ENCODE measurements at regions not wholly inside any gene's neighbourhood (a gene's known extent, or its start where the extent isn't known, plus 50 kb on each side); places are given as distances from the start of the nearest gene placed in this dataset.

DNA sequence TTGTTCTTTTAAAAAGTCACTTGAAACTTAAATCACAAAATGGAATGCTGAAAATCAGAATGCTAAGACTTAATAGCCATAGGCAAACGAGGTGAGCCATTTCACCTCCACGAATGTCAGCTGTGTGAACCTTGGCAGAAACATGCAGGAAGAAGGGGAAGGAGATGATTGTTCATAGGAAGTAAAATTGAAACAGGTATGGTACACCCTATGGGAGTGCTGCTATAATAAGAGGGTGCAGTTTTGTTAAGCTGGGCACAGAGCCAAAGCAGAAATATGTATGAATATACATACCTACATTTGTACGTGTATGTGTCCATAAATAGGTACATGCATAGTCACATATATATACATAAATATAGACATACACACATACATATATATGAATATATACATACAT, 51.0 kb upstream of the SPINK5 start:
- DNase-seq = no peak

- DNase-seq = no peak
Measured at GRCh38 chr5:148011398-148012137, 52.2 kb upstream of the SPINK5 start.

GRCh38 chr5:148005788-148006520, 57.8 kb upstream of the SPINK5 start:
- no peak for DNase-seq

- DNase-seq = no peak
Measured at GRCh38 chr5:148003226-148003625, 60.6 kb upstream of the SPINK5 start.

DNA sequence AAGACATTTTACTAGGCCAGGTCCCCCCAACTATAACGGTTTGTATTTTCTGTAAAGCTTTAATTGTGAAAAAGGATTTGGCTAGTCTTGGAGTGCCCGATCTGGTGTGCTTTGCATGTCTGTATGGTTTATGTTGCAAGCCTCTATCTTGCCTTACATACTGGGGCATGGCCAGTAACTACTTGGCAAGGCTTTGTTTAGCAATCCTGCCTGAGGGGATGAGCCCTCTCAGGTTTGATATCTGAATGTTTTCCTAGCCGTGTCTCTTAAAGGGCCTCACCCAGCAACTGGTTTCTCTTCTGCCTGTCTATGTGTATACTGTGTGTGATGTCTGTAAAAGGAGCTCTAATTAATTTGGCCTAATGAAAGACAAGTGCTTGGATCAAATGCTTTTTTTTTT, 61.3 kb upstream of the SPINK5 start:
- no peak for DNase-seq

GRCh38 chr5:148000036-148000435, 63.7 kb upstream of the SPINK5 start:
- no peak for DNase-seq

DNA sequence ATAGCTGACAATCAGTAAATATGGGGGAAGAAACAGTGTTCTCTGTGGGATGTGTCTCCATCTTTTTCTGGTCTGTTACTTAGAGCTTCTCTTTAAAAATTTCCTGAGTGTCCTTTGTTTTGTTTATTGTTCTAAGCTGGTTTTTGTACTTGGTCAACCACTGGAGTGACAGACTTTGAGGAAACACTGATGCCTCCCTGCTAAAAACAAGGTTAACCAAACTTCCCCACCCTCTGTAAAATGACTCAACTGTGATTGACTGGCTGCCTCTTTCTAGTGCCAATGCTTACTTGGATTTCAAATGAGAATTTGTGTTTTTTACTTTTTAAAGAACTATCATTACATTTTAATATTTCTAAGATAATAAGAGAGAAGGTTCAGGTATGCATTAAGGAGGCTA, 65.1 kb upstream of the SPINK5 start:
- DNase-seq = no peak

- DNase-seq = no peak
Measured at GRCh38 chr5:147997486-147997885, 66.3 kb upstream of the SPINK5 start.

- DNase-seq = no peak
Measured at GRCh38 chr5:147996379-147996778, 67.4 kb upstream of the SPINK5 start.

- DNase-seq = no peak
Measured at GRCh38 chr5:147995846-147996245, 67.9 kb upstream of the SPINK5 start.

DNA sequence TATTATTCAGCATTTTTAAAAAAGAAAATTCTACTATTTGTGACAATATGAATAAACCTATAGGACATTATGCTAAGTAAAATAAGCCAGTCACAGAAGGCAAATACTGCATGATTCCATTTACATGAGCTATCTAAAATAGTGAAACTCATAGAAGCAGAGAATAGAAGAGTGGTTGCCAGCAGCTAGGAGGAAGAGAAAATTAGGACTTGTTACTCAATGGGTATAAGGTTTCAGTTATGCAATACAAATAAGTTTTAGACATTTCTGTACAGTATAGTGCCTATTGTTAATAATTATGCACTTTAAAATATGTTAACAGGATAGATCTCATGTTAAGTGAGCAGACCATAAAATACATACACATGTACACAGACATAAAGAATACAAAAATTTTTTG, 73.8 kb upstream of the SPINK5 start:
- no peak for DNase-seq

DNA sequence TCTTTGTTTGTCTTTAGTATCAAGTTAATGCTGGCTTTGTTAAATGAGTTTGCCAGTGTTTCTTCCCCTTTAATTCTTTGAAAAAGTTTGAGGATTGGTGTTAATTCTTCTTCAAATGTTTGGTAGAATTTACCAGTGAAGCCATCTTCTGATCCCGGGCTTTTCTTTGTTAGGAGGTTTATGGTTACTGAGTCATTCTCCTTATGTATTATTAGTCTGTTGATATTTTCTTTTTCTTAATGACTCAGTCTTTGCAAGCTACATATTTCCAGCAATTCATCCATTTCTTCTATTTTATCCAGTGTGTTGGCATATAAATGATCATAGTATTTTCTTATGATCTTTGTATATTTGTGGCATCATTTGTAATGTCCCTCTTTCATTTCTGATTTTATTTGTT, 74.5 kb upstream of the SPINK5 start:
- no peak for DNase-seq

DNA sequence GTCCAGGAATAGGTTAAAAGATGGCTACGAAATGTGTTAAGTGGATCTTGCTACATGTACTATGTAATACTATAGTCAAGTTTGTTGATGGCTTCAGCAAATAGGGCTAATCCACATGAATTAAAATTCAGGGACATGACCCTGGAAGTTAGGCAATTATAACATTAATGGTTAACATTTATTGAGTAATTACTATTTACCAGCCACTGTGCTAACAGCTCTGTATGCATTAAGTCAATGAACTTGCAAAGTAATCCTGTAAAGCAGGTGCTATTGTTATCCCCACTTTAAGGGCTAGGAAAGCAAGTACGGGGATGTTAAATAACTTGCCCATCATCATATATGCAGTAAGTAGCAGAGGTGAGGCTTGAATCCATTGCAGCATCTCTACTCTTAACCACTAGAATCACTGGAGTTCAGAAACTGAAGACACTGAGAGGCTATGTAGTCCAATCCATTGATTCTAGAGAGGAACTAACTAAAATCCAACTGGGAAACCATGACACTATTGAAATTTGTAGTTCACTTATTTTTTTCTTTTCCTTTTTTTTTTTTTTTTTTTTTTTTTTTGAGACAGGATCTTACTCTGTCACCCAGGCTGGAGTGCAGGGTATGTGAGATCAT, 77.5 kb upstream of the SPINK5 start:
- DNase-seq = no peak

GRCh38 chr5:147985608-147986007, 78.2 kb upstream of the SPINK5 start:
- no peak for DNase-seq

- DNase-seq = no peak
Measured at GRCh38 chr5:147983742-147984141, 77.4 kb upstream of the C5orf46 start.

DNA sequence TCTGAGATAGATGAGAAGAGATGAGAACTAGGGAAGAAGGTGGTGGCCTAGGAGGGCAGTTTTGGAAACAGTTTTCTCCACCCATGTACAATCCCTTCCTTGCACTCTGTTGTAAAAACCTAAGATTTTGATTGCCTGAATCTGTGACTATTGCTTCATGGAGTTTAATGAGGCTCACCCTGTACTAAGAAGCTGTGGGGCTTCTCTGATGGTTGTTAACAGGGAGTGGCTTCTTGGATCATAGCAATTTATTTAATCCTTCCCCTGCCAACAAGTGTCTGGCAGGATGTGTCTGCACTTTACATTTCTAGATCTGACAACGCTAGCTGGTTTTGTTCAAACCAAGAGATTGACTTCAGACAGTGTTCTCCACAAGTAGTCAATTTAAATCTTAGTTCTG, 74.7 kb upstream of the C5orf46 start:
- DNase-seq = no peak

- DNase-seq = no peak
Measured at GRCh38 chr5:147979761-147980160, 73.4 kb upstream of the C5orf46 start.

- no peak for DNase-seq
Measured at GRCh38 chr5:147972076-147972840, 65.9 kb upstream of the C5orf46 start.

GRCh38 chr5:147971472-147971871, 65.1 kb upstream of the C5orf46 start:
- no peak for DNase-seq

DNA sequence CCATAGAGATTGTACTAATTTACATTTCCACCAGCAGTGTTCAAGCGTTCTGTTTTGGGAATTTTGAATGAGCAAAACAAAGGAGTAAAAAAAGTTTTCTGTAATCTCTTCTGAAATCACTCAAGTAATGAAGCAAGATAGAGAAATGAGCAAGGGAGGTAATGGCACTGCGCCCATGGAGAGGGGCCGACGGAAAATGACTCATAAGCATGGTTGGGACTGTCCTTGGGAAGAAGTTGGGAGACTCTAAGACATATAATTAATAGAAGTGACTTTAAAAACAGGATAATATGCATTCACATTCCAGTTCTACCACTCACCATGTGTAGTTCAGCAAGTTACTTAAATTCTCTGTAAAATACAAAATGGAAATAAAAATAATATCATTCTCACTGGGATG, 62.5 kb upstream of the C5orf46 start:
- DNase-seq = no peak

- no peak for DNase-seq
Measured at GRCh38 chr5:147966829-147967228, 60.5 kb upstream of the C5orf46 start.

DNA sequence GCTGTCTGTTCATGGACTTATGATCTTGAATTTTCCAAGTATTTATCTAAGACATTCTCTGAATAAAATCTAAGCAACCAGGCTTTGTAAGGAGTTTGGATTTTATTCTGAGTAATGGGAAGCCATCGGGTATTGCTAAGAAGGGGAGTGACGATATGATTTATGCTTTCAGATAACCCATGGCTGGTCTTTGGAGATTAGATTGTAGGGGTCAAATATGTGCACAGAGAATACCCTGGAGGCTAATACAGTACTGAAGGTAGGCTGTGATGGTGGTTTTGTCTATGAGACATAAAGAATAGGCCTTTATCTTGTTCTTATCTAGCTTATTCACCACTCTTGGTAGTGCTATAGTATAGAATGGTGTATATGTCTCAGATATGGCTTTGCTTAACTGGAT, 60.0 kb upstream of the C5orf46 start:
- DNase-seq = no peak

All from nucleus accumbens (tissue), 56 donors.